ENCODE measurements at regions not wholly inside any gene's neighbourhood (a gene's known extent, or its start where the extent isn't known, plus 50 kb on each side); places are given as distances from the start of the nearest gene placed in this dataset.

DNA sequence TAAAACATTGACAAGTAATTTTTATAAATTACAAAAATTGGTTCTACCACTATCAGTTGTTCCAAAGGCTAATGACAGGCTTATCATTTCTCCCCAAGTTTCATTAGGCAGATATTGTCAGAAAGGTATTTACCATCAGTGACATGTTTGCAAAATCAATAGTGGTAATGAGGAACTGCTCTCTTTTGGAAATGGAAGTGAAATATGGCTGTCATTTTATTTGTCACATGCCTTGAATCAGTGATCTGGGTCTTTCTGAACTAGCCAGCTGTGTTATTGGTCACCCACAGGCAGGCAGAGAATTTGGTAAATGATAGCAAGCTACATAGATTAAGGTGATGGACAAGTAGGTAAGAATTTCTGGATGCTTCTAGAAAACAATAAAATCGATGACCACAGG, 268.0 kb upstream of the ARHGEF26 start:
- H3K9ac ChIP-seq (ENCODE audit: low read depth, low read length): no peak overlapping the region
- no peak overlapping the region for H3K4me2 ChIP-seq (ENCODE audit: insufficient read depth, low read length)
- DNase-seq (no peak), ATAC-seq (ENCODE audit: insufficient read depth, low read depth) (no peak)
- H4K20me1 ChIP-seq (ENCODE audit: insufficient read depth, low read length): no peaks in the 10 kb centered on the region
- H3K27me3 ChIP-seq (ENCODE audit: insufficient read depth, low read length, poor library complexity): no peaks in the 10 kb centered on the region
- TF ChIP-seq EZH2 (IDR thresholded peaks at IDR 0.05; ENCODE audit: borderline replicate concordance, low read depth, low read length, severe bottlenecking): no peak
- TF ChIP-seq, protein P1, sequence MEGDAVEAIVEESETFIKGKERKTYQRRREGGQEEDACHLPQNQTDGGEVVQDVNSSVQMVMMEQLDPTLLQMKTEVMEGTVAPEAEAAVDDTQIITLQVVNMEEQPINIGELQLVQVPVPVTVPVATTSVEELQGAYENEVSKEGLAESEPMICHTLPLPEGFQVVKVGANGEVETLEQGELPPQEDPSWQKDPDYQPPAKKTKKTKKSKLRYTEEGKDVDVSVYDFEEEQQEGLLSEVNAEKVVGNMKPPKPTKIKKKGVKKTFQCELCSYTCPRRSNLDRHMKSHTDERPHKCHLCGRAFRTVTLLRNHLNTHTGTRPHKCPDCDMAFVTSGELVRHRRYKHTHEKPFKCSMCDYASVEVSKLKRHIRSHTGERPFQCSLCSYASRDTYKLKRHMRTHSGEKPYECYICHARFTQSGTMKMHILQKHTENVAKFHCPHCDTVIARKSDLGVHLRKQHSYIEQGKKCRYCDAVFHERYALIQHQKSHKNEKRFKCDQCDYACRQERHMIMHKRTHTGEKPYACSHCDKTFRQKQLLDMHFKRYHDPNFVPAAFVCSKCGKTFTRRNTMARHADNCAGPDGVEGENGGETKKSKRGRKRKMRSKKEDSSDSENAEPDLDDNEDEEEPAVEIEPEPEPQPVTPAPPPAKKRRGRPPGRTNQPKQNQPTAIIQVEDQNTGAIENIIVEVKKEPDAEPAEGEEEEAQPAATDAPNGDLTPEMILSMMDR (IDR thresholded peaks at IDR 0.05; ENCODE audit: borderline replicate concordance, extremely low read depth, low read length, poor library complexity, severe bottlenecking): no peak
- no peak overlapping the region for H3K4me3 ChIP-seq (ENCODE audit: low read depth in 1 of 2, low read length in 2 of 2)
- no peaks in the 10 kb centered on the region for H3K79me2 ChIP-seq (ENCODE audit: insufficient read depth, low read length)
- no peaks in the 10 kb centered on the region for H3K36me3 ChIP-seq (ENCODE audit: insufficient read depth, low read length)
- no peak overlapping the region for H3K27ac ChIP-seq (ENCODE audit: low read length)
- no peaks in the 10 kb centered on the region for H3K4me1 ChIP-seq (ENCODE audit: insufficient read depth, low read length)
- H3K9me3 ChIP-seq (ENCODE audit: insufficient read depth, low read length, severe bottlenecking): no peaks in the 10 kb centered on the region
- H2AFZ ChIP-seq (ENCODE audit: low read depth, low read length): no peak overlapping the region

DNA sequence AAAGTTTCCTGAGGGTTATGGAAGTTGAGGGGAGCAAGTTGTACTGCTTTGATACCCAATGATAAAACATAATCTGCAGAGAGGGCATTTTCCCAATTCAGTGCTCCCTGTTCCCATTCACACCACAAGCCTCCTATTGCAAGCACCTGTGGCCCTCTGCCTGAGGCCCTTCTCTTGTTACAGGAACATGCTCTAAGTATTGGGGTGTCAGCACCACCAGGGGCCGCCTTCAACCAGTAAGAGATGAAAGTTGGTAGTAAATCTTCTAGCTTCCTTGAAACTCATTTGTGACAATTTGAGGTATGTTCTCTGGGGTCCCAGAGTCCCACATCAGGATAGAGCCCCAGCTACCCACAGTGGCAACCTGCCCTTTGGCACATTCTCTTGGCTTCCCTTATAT, 265.4 kb upstream of the ARHGEF26 start:
- no peak overlapping the region for H3K9ac ChIP-seq (ENCODE audit: low read depth, low read length)
- H3K36me3 ChIP-seq (ENCODE audit: insufficient read depth, low read length): no peaks in the 10 kb centered on the region
- H3K27me3 ChIP-seq (ENCODE audit: insufficient read depth, low read length, poor library complexity): no peaks in the 10 kb centered on the region
- ATAC-seq (ENCODE audit: insufficient read depth, low read depth): no peak
- no peaks in the 10 kb centered on the region for H4K20me1 ChIP-seq (ENCODE audit: insufficient read depth, low read length)
- no peak overlapping the region for H3K4me2 ChIP-seq (ENCODE audit: insufficient read depth, low read length)
- no peak overlapping the region for H3K27ac ChIP-seq (ENCODE audit: low read length)
- DNase-seq: no peak
- H3K9me3 ChIP-seq (ENCODE audit: insufficient read depth, low read length, severe bottlenecking): no peaks in the 10 kb centered on the region
- no peak for TF ChIP-seq EZH2 (IDR thresholded peaks at IDR 0.05; ENCODE audit: borderline replicate concordance, low read depth, low read length, severe bottlenecking)
- H3K4me3 ChIP-seq (ENCODE audit: low read depth in 1 of 2, low read length in 2 of 2): no peak overlapping the region
- no peak overlapping the region for H2AFZ ChIP-seq (ENCODE audit: low read depth, low read length)
- H3K79me2 ChIP-seq (ENCODE audit: insufficient read depth, low read length): no peaks in the 10 kb centered on the region
- H3K4me1 ChIP-seq (ENCODE audit: insufficient read depth, low read length): no peaks in the 10 kb centered on the region

DNA sequence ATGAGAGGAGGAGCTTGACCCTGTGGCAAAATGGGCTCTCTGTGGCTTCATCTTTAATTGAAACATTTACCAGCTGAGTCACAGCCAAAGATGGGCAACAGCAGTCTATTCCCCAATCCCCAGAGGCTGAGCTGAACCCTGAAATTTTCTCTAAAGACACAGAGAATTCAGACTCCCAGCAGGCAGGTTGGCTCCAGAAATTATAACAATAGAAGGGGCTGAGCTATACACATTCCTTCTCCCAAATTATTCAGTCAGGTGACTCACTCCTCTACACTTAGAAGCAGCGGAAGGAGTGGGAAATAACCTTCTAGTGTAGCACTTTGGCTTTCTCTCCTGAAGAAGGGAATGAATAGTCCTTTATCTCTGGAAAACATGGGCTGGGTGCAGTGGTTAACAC, 264.3 kb upstream of the ARHGEF26 start:
- no peak overlapping the region for H3K9ac ChIP-seq (ENCODE audit: low read depth, low read length)
- H3K27me3 ChIP-seq (ENCODE audit: insufficient read depth, low read length, poor library complexity): no peaks in the 10 kb centered on the region
- DNase-seq: no peak
- H3K79me2 ChIP-seq (ENCODE audit: insufficient read depth, low read length): no peaks in the 10 kb centered on the region
- no peaks in the 10 kb centered on the region for H3K9me3 ChIP-seq (ENCODE audit: insufficient read depth, low read length, severe bottlenecking)
- no peaks in the 10 kb centered on the region for H3K4me1 ChIP-seq (ENCODE audit: insufficient read depth, low read length)
- TF ChIP-seq, protein P1 (IDR thresholded peaks at IDR 0.05; ENCODE audit: borderline replicate concordance, extremely low read depth, low read length, poor library complexity, severe bottlenecking): no peak
- no peak for TF ChIP-seq EZH2 (IDR thresholded peaks at IDR 0.05; ENCODE audit: borderline replicate concordance, low read depth, low read length, severe bottlenecking)
- no peaks in the 10 kb centered on the region for H4K20me1 ChIP-seq (ENCODE audit: insufficient read depth, low read length)
- H3K36me3 ChIP-seq (ENCODE audit: insufficient read depth, low read length): no peaks in the 10 kb centered on the region
- ATAC-seq (ENCODE audit: insufficient read depth, low read depth): no peak
- no peak overlapping the region for H2AFZ ChIP-seq (ENCODE audit: low read depth, low read length)
- no peak overlapping the region for H3K4me3 ChIP-seq (ENCODE audit: low read depth in 1 of 2, low read length in 2 of 2)
- H3K4me2 ChIP-seq (ENCODE audit: insufficient read depth, low read length): no peak overlapping the region
- no peak overlapping the region for H3K27ac ChIP-seq (ENCODE audit: low read length)

DNA sequence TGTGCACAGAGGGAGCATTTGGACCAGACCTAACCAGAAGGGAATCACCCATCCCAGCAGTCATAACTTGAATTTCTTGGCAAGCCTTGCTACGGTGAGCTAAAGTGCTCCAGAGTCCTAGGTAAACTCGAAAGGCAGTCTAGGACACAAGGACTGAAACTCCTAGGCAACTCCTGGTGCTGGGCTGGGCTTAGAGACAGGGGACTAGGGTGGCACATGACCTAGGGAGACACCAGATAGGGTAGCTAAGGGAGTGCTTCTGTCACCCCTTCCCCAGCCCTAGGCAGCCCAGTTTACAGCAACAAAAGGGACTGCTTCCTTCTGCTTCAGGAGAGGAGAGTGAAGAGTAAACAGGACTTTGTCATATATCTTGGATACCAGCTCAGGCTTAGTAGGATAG, 256.4 kb upstream of the ARHGEF26 start:
- TF ChIP-seq, protein P1 (IDR thresholded peaks at IDR 0.05; ENCODE audit: borderline replicate concordance, extremely low read depth, low read length, poor library complexity, severe bottlenecking): no peak
- TF ChIP-seq EZH2 (IDR thresholded peaks at IDR 0.05; ENCODE audit: borderline replicate concordance, low read depth, low read length, severe bottlenecking): no peak
- Histone ChIP-seq H2AFZ (ENCODE audit: low read depth, low read length) (no peak overlapping the region), H3K4me1 (ENCODE audit: insufficient read depth, low read length) (no peaks in the 10 kb centered on the region), H3K27ac (ENCODE audit: low read length) (no peak overlapping the region), H3K36me3 (ENCODE audit: insufficient read depth, low read length) (no peaks in the 10 kb centered on the region), H3K4me2 (ENCODE audit: insufficient read depth, low read length) (no peak overlapping the region), H3K4me3 (ENCODE audit: low read depth in 1 of 2, low read length in 2 of 2) (no peak overlapping the region), H3K27me3 (ENCODE audit: insufficient read depth, low read length, poor library complexity) (no peaks in the 10 kb centered on the region), H3K9me3 (ENCODE audit: insufficient read depth, low read length, severe bottlenecking) (no peaks in the 10 kb centered on the region), H4K20me1 (ENCODE audit: insufficient read depth, low read length) (no peaks in the 10 kb centered on the region), H3K9ac (ENCODE audit: low read depth, low read length) (no peak overlapping the region), H3K79me2 (ENCODE audit: insufficient read depth, low read length) (no peaks in the 10 kb centered on the region)
- DNase-seq (no peak), ATAC-seq (ENCODE audit: insufficient read depth, low read depth) (no peak)
